C4-2B (cell line): ENCODE measurements at regions not wholly inside any gene's neighbourhood (a gene's known extent, or its start where the extent isn't known, plus 50 kb on each side); places are given as distances from the start of the nearest gene placed in this dataset.

Experiments used
- H3K27ac ChIP-seq: fragments of 450-650 bp; 2 replicates; pipeline ENCODE4 v1.5.1; 2017
- CTCF ChIP-seq: fragments of 450-650 bp; conservative IDR thresholded peaks from 2 replicates; pipeline ENCODE4 v1.5.1; 2017; ENCODE audit warnings: mild to moderate bottlenecking
- ZFX ChIP-seq: fragments of 450-650 bp; IDR thresholded peaks from 2 replicates; pipeline ENCODE4 v1.6.1; 2017

- TF ChIP-seq ZFX: no peak
- no peak for TF ChIP-seq CTCF
Observed at GRCh38 chr15:77768107-77768506, 135.4 kb upstream of the LINGO1 start.

GRCh38 chr15:77764095-77764494, 131.4 kb upstream of the LINGO1 start:
- H3K27ac ChIP-seq: no peak overlapping the region
- TF ChIP-seq ZFX (no peak), CTCF (no peak)

More at GRCh38 chr15:77768107-77768506, 135.4 kb upstream of the LINGO1 start:
- no peak overlapping the region for H3K27ac ChIP-seq

GRCh38 chr15:77762747-77763355, 130.1 kb upstream of the LINGO1 start:
- H3K27ac ChIP-seq: no peak overlapping the region
- TF ChIP-seq CTCF (no peak), ZFX (no peak)

GRCh38 chr15:77759896-77760592, 127.3 kb upstream of the LINGO1 start:
- H3K27ac ChIP-seq: no peak overlapping the region
- TF ChIP-seq CTCF: no peak
- no peak for TF ChIP-seq ZFX

GRCh38 chr15:77753939-77754338, 121.2 kb upstream of the LINGO1 start:
- no peak overlapping the region for H3K27ac ChIP-seq
- TF ChIP-seq CTCF: no peak
- no peak for TF ChIP-seq ZFX

GRCh38 chr15:77753281-77753873, 120.7 kb upstream of the LINGO1 start:
- TF ChIP-seq CTCF: no peak
- TF ChIP-seq ZFX: no peak
- no peak overlapping the region for H3K27ac ChIP-seq

GRCh38 chr15:77749998-77750540, 117.4 kb upstream of the LINGO1 start:
- TF ChIP-seq ZFX: no peak
- no peak for TF ChIP-seq CTCF
- H3K27ac ChIP-seq: peak overlapping the region; percentile 49
